IMR-90 (cell line): ENCODE measurements at regions not wholly inside any gene's neighbourhood (a gene's known extent, or its start where the extent isn't known, plus 50 kb on each side); places are given as distances from the start of the nearest gene placed in this dataset.

ENCODE experiments used
- ATAC-seq: fragments of 200-7000 bp; cut with Tn5 transposase; 2 replicates; pipeline ENCODE4 v1.9.1; 2020; ENCODE audit warnings: low read depth, mild to moderate bottlenecking, moderate library complexity
- BruUV-seq: library from RNA; stranded (reverse); fragments of 400-500 nt; replicated peaks from 2 replicates; lab custom pipeline; 2021; lab: Mats Ljungman, UMichigan
- CTCF ChIA-PET: fragments of 300-600 bp; formaldehyde crosslinking; extraction: SDS; loops from one replicate; lab custom pipeline; 2021; ENCODE audit warnings: antibody characterized with exemption; lab: Yijun Ruan, JAX
- POLR2A ChIA-PET: fragments of 300-600 bp; sonication (Branson Sonifier 250); formaldehyde crosslinking; loops from one replicate; lab custom pipeline; 2022; ENCODE audit warnings: antibody characterized with exemption; ENCODE audit not compliant: unreplicated experiment; lab: Charles Lee
- DNase-seq: peaks from one replicate; pipeline ENCODE4 v3.0.0; 2013
- H2AFZ ChIP-seq: replicated peaks from 2 replicates; pipeline ENCODE3; 2013; ENCODE audit warnings: low read length, mild to moderate bottlenecking; ENCODE audit not compliant: poor library complexity
- H2AK5ac ChIP-seq: 2 replicates; pipeline ENCODE4 v1.6.1; 2013; ENCODE audit warnings: low read depth, low read length, inconsistent platforms
- H2AK9ac ChIP-seq: replicated peaks from 2 replicates; pipeline ENCODE3; 2013; ENCODE audit warnings: mild to moderate bottlenecking, low read depth, low read length, moderate library complexity; ENCODE audit not compliant: poor library complexity
- H2BK120ac ChIP-seq: 2 replicates; pipeline ENCODE4 v1.6.1; 2013; ENCODE audit warnings: low read depth, low read length, inconsistent platforms
- H2BK15ac ChIP-seq: 3 replicates; pipeline ENCODE4 v1.6.1; 2013; ENCODE audit warnings: low read depth, low read length, inconsistent platforms
- H2BK20ac ChIP-seq: 2 replicates; pipeline ENCODE4 v1.6.1; 2013; ENCODE audit warnings: low read depth, mild to moderate bottlenecking, inconsistent platforms, low read length, moderate library complexity
- H2BK5ac ChIP-seq: 2 replicates; pipeline ENCODE4 v1.6.1; 2013; ENCODE audit warnings: mild to moderate bottlenecking, low read depth, low read length, inconsistent platforms; ENCODE audit not compliant: poor library complexity, severe bottlenecking
- H3K14ac ChIP-seq: replicated peaks from 2 replicates; pipeline ENCODE4 v1.6.1; 2013; ENCODE audit warnings: low read depth, low read length, inconsistent platforms
- H3K18ac ChIP-seq: 2 replicates; pipeline ENCODE4 v1.6.1; 2013; ENCODE audit warnings: low read depth, low read length, control low read depth
- H3K23ac ChIP-seq: 2 replicates; pipeline ENCODE4 v1.6.1; 2013; ENCODE audit warnings: low read depth, low read length, inconsistent platforms
- H3K27ac ChIP-seq: 2 replicates; pipeline ENCODE4 v1.5.1; 2013; ENCODE audit warnings: mild to moderate bottlenecking, control low read depth, low read length; ENCODE audit not compliant: insufficient read depth
- H3K27me3 ChIP-seq: 2 replicates; pipeline ENCODE4 v1.6.1; 2013; ENCODE audit warnings: low read length; ENCODE audit not compliant: control insufficient read depth, insufficient read depth
- H3K36me3 ChIP-seq: 2 replicates; pipeline ENCODE4 v1.6.1; 2013; ENCODE audit warnings: low read length, mixed read lengths; ENCODE audit not compliant: control insufficient read depth, insufficient read depth
- H3K4ac ChIP-seq: 2 replicates; pipeline ENCODE4 v1.6.1; 2013; ENCODE audit warnings: low read depth, low read length, inconsistent platforms
- H3K4me1 ChIP-seq: 2 replicates; pipeline ENCODE4 v1.6.1; 2013; ENCODE audit warnings: low read length, mixed read lengths; ENCODE audit not compliant: control insufficient read depth, insufficient read depth
- H3K4me2 ChIP-seq: 2 replicates; pipeline ENCODE4 v1.6.1; 2013; ENCODE audit warnings: low read depth, mild to moderate bottlenecking, control low read depth, low read length, moderate library complexity
- H3K4me3 ChIP-seq: 2 replicates; pipeline ENCODE4 v1.5.1; 2013; ENCODE audit warnings: low read depth, mild to moderate bottlenecking, control low read depth, low read length, moderate library complexity; ENCODE audit not compliant: insufficient read depth
- H3K56ac ChIP-seq: 2 replicates; pipeline ENCODE4 v1.6.1; 2013; ENCODE audit warnings: low read length, inconsistent platforms; ENCODE audit not compliant: insufficient read depth; ENCODE audit errors: extremely low read depth
- H3K79me1 ChIP-seq, 2 experiments: 2 replicates each; pipeline ENCODE4 v1.6.1; 2013; ENCODE audit warnings: low read length in 2 of 2, inconsistent platforms in 1 of 2, low read depth in 1 of 2
- H3K9ac ChIP-seq: 2 replicates; pipeline ENCODE4 v1.6.1; 2013; ENCODE audit warnings: low read depth, low read length, control low read depth
- H3K9me1 ChIP-seq: 2 replicates; pipeline ENCODE4 v1.6.1; 2013; ENCODE audit warnings: low read length, inconsistent platforms; ENCODE audit not compliant: insufficient read depth
- H3K9me3 ChIP-seq: 2 replicates; pipeline ENCODE4 v1.6.1; 2013; ENCODE audit warnings: low read length; ENCODE audit not compliant: control insufficient read depth, insufficient read depth
- H4K20me1 ChIP-seq: 2 replicates; pipeline ENCODE4 v1.6.1; 2013; ENCODE audit warnings: low read length, inconsistent platforms; ENCODE audit not compliant: insufficient read depth
- H4K5ac ChIP-seq: 2 replicates; pipeline ENCODE4 v1.6.1; 2013; ENCODE audit warnings: mild to moderate bottlenecking, low read depth, low read length, control low read depth
- H4K8ac ChIP-seq, 2 experiments: 2 replicates each; pipeline ENCODE4 v1.6.1; 2013; ENCODE audit warnings: low read depth in 2 of 2, low read length in 2 of 2, control low read depth in 1 of 2, inconsistent platforms in 1 of 2
- H4K91ac ChIP-seq: 2 replicates; pipeline ENCODE4 v1.6.1; 2013; ENCODE audit warnings: low read depth, low read length, inconsistent platforms; ENCODE audit not compliant: insufficient read depth
- BHLHE40 ChIP-seq: fragments of 150-350 bp; IDR thresholded peaks from 2 replicates; pipeline ENCODE4 v1.6.1; 2016; ENCODE audit warnings: mild to moderate bottlenecking, low read depth, low read length
- CEBPB ChIP-seq: IDR thresholded peaks from 2 replicates; pipeline ENCODE4 v1.6.1; 2012; ENCODE audit warnings: low read depth, low read length, improper control_type of control experiment
- FOS ChIP-seq: fragments of 150-350 bp; IDR thresholded peaks from 2 replicates; pipeline ENCODE4 v1.6.1; 2016; ENCODE audit warnings: low read depth, low read length
- NFE2L2 ChIP-seq: fragments of 150-350 bp; IDR thresholded peaks from 2 replicates; pipeline ENCODE4 v1.6.1; 2016; ENCODE audit warnings: low read depth, mild to moderate bottlenecking, low read length
- POLR2A ChIP-seq: IDR thresholded peaks from 2 replicates; pipeline ENCODE4 v1.6.1; 2012; ENCODE audit warnings: mild to moderate bottlenecking, low read depth, low read length
- RAD21 ChIP-seq: IDR thresholded peaks from 2 replicates; pipeline ENCODE4 v1.6.1; 2012; ENCODE audit warnings: low read length, improper control_type of control experiment
- RCOR1 ChIP-seq: IDR thresholded peaks from 2 replicates; pipeline ENCODE4 v1.6.1; 2012; ENCODE audit warnings: mild to moderate bottlenecking, low read length, improper control_type of control experiment; ENCODE audit not compliant: insufficient replicate concordance
- RFX5 ChIP-seq: IDR thresholded peaks from 2 replicates; pipeline ENCODE4 v1.8.0; 2012; ENCODE audit warnings: low read depth, mild to moderate bottlenecking, low read length, moderate library complexity
- WGBS, 2 experiments: methylation state at CpG; one replicate each; pipeline versions ENCODE4 v1.1.5 to v1.1.7; 2013; ENCODE audit warnings: missing lambda C conversion rate in 2 of 2; ENCODE audit not compliant: insufficient read length in 1 of 2; ENCODE audit errors: extremely low coverage in 2 of 2; 5-methylcytosine and 5-hydroxymethylcytosine counted together
- dilution Hi-C: fragments of 300-500 bp; cut with HindIII; formaldehyde crosslinking; loops from one replicate; pipeline ENCODE4 v1.14.3; 2018; ENCODE audit warnings: low sequenced_read_pairs; ENCODE audit not compliant: unreplicated experiment
- in situ Hi-C: fragments of 300-500 bp; cut with MboI; formaldehyde crosslinking; loops from 3 replicates; pipeline ENCODE4 v1.14.3; 2019; ENCODE audit warnings: low sequenced_read_pairs, inconsistent platforms, mixed read lengths
- intact Hi-C: fragments of 100-400 bp; cut with micrococcal nuclease; formaldehyde crosslinking; loops from 2 replicates; pipeline ENCODE4 v1.10.0; 2022
- TF ChIP-seq, protein P1 (sequence below): fragments of 150-350 bp; IDR thresholded peaks from 2 replicates; pipeline ENCODE4 v1.6.1; 2016; ENCODE audit warnings: low read depth, mild to moderate bottlenecking, low read length, moderate library complexity, borderline replicate concordance

DNA sequence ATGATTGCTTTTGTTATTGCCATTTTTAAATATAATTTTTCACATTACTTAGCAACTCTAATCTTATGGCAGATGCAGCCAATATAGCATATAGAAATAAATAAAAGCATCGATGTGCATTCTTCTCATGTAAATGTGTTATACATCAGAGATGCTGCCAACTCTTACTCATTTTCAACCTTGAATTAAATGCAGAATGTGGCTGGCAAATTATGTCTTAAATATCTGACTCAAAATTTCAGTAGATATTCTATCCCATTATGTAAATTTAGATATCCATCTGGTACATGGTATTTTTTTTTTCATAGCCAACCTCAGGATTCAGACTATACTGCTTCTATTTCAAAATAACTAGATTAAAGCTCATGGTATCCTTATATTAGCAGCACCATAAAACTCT, 916.7 kb upstream of the TMPRSS15 start:
- Histone ChIP-seq H3K56ac (no peak overlapping the region), H2AFZ (no peak overlapping the region), H3K4me1 (no peaks in the 10 kb centered on the region), H3K36me3 (no peaks in the 10 kb centered on the region), H3K4me3 (no peak overlapping the region), H3K9me3 (0 out of 2 replicates have a peak, but pooled peaks cover 3% of the 10 kb centered on the region), H3K18ac (no peak overlapping the region), H2BK20ac (no peak overlapping the region), H3K4ac (no peak overlapping the region), H4K8ac (no peak overlapping the region), H3K27ac (no peak overlapping the region), H2BK15ac (no peak overlapping the region), H3K14ac (no peak overlapping the region), H3K9ac (no peak overlapping the region), H4K91ac (no peak overlapping the region), H3K79me1 (no peaks in the 10 kb centered on the region), H3K23ac (no peak overlapping the region), H3K27me3 (no peaks in the 10 kb centered on the region), H2AK9ac (no peak overlapping the region), H2BK120ac (no peak overlapping the region), H2AK5ac (no peak overlapping the region), H4K20me1 (no peaks in the 10 kb centered on the region), H3K4me2 (no peak overlapping the region), H2BK5ac (no peak overlapping the region), H4K5ac (no peak overlapping the region), H3K9me1 (no peaks in the 10 kb centered on the region)
- ChIA-PET CTCF (interaction anchor here (0.7 kb wide), 1 partner anchor 730 kb away, joined by 3 read pairs; no protein-coding TSS in a partner anchor), POLR2A (no interaction called here)
- dilution Hi-C loops: no loop called here
- no peak for TF ChIP-seq NFE2L2
- no peak for TF ChIP-seq BHLHE40
- no peak for TF ChIP-seq CEBPB
- TF ChIP-seq RAD21: no peak
- TF ChIP-seq RCOR1: no peak
- no peak for TF ChIP-seq RFX5
- TF ChIP-seq FOS: no peak
- TF ChIP-seq, protein P1, sequence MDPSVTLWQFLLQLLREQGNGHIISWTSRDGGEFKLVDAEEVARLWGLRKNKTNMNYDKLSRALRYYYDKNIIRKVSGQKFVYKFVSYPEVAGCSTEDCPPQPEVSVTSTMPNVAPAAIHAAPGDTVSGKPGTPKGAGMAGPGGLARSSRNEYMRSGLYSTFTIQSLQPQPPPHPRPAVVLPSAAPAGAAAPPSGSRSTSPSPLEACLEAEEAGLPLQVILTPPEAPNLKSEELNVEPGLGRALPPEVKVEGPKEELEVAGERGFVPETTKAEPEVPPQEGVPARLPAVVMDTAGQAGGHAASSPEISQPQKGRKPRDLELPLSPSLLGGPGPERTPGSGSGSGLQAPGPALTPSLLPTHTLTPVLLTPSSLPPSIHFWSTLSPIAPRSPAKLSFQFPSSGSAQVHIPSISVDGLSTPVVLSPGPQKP: no peak
- no peak for TF ChIP-seq POLR2A
- BruUV-seq: no TSS peak
- no peak for DNase-seq
- in situ Hi-C loops: no loop called here
- intact Hi-C loops: no loop called here
- WGBS, 2 experiments: no CpG with 5 or more reads among the region's 1 CpG
- no peak for ATAC-seq
